DND-41 (cell line): ENCODE measurements at regions not wholly inside any gene's neighbourhood (a gene's known extent, or its start where the extent isn't known, plus 50 kb on each side); places are given as distances from the start of the nearest gene placed in this dataset.

Experiments
- EZH2 ChIP-seq: IDR thresholded peaks from 3 replicates; pipeline ENCODE4 v1.6.1; 2012; ENCODE audit warnings: borderline replicate concordance, low read depth, mild to moderate bottlenecking, moderate library complexity, low read length, inconsistent platforms; ENCODE audit not compliant: severe bottlenecking
- TF ChIP-seq, protein P1 (sequence below): IDR thresholded peaks from 2 replicates; pipeline ENCODE4 v1.5.1; 2012; ENCODE audit warnings: borderline replicate concordance, low read length, moderate library complexity, mild to moderate bottlenecking; ENCODE audit not compliant: poor library complexity, severe bottlenecking; ENCODE audit errors: extremely low read depth

DNA sequence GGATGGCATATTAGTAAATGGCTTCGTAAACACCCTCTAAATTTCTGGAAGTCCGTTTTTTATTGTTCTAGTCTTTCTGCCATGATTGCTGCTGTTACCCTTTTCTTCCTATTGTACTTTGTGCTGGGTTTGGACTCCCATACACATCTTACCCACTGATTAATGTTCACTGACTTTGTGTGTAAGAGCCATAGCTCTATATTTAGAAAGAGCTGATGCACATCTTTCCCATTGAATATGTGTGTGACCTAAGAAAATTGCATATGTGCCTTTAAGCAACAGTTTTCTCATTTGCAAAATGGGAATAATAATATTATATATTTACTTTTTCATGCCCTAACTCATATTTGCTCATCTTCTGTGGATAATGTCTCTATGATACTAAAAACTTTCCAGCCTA is 135.8 kb upstream of the DLX6 start:
- TF ChIP-seq EZH2 = no peak
- TF ChIP-seq, protein P1, sequence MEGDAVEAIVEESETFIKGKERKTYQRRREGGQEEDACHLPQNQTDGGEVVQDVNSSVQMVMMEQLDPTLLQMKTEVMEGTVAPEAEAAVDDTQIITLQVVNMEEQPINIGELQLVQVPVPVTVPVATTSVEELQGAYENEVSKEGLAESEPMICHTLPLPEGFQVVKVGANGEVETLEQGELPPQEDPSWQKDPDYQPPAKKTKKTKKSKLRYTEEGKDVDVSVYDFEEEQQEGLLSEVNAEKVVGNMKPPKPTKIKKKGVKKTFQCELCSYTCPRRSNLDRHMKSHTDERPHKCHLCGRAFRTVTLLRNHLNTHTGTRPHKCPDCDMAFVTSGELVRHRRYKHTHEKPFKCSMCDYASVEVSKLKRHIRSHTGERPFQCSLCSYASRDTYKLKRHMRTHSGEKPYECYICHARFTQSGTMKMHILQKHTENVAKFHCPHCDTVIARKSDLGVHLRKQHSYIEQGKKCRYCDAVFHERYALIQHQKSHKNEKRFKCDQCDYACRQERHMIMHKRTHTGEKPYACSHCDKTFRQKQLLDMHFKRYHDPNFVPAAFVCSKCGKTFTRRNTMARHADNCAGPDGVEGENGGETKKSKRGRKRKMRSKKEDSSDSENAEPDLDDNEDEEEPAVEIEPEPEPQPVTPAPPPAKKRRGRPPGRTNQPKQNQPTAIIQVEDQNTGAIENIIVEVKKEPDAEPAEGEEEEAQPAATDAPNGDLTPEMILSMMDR = no peak
